NCI-H2029 treated with DMSO at 0.1 percent for 48 hours (cell line): ENCODE measurements at regions not wholly inside any gene's neighbourhood (a gene's known extent, or its start where the extent isn't known, plus 50 kb on each side); places are given as distances from the start of the nearest gene placed in this dataset.

ENCODE experiments used
- DNase-seq: peaks from one replicate; lab custom pipeline; 2025; lab: John Stamatoyannopoulos, UW

- no peak for DNase-seq
These were observed 174.7 kb upstream of the MTNR1B start for GRCh38 chr11:92794783-92795182.

- no peak for DNase-seq
These were observed 172.7 kb upstream of the MTNR1B start for GRCh38 chr11:92796744-92797143.

DNA sequence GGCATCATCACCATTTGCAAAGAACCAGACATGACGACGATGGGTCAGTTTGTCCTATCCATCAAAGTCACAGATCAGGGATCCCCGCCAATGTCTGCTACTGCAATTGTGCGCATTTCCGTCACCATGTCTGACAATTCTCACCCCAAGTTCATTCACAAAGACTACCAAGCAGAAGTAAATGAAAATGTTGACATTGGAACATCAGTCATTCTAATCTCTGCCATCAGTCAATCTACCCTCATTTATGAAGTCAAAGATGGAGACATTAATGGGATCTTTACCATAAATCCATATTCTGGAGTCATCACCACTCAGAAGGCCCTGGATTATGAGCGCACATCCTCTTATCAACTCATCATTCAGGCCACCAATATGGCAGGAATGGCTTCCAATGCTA is 171.6 kb upstream of the MTNR1B start:
- DNase-seq = no peak

DNA sequence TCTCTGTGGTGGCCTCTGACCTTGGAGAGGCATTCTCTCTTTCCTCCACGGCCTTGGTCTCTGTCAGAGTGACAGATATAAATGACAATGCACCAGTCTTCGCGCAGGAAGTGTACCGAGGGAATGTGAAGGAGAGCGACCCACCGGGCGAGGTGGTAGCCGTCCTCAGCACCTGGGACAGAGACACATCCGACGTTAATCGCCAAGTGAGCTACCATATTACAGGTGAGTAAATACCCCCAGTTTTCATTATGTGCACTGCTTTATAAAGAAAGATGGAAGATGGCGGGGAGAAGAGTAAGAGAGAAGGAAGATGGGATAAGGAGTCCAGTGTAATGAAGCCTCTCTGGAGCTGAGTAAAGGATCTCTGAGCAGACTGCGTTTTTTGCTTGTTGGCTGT is 167.8 kb upstream of the MTNR1B start:
- DNase-seq = no peak

DNA sequence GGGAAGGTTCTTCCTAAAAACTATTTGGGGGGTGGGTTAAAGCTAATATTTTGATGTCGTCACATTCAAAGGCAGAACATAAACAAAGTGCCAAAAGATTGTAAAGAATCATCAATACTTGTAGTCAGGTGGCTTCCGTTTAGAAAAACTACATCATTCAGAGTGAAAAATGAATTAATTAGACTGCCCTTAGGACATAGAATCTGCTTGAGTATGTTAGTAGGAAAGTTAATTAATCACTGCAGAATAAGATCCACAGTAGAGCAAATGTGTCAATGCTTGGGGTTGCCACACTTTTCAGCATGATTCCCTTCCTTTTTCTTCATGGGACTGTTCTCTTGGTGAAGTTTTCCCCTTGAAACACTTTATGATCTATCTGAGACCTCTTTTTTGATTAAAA is 166.8 kb upstream of the MTNR1B start:
- no peak for DNase-seq

- no peak for DNase-seq
These were observed 166.1 kb upstream of the MTNR1B start for GRCh38 chr11:92803391-92803790.

- no peak for DNase-seq
These were observed 165.0 kb upstream of the MTNR1B start for GRCh38 chr11:92804388-92804966.

- DNase-seq = no peak
These were observed 161.4 kb upstream of the MTNR1B start for GRCh38 chr11:92808022-92808421.

- DNase-seq = no peak
These were observed 158.9 kb upstream of the MTNR1B start for GRCh38 chr11:92810423-92811064.

DNA sequence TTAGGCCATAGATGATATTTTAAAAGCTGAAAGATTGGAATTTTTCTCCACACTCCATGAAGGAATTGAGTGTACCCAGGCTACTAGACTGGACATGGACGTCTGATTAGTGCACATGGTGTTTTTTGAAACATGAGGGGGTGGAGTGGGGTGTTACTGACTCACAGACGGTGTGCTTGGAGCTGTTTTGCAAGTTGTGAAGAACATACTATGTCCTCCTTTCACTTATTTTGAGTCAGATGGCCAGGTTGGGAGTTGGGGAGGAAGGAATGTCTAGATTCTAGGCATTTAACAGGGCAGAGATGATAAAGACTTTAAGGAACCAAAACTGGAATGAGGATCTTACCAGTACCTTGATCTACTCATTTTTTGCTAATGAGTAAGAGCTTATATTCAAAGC is 158.1 kb upstream of the MTNR1B start:
- DNase-seq = no peak

- DNase-seq = no peak
These were observed 156.6 kb upstream of the MTNR1B start for GRCh38 chr11:92812841-92813240.

- DNase-seq = no peak
These were observed 149.6 kb upstream of the MTNR1B start for GRCh38 chr11:92819830-92820229.

DNA sequence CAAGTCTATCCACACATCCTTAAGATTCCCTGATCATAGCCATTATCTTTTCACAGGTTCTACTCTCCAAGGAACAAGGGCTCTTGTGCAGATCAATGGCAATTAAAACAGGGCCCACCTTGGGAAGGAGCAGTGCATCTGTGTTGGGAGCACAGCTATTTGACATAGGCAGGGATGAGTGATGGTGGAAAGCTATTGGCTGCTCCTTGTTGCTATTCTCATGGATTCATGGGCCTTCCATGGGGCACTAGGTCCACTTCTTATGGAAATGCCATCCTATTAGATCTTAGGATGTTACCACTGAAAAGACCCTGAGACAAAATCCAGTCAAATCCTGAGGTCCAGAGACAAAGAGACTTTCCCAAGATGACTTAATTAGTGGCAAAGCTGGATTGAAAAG is 148.6 kb upstream of the MTNR1B start:
- no peak for DNase-seq

GRCh38 chr11:92822410-92822809 is 147.0 kb upstream of the MTNR1B start:
- no peak for DNase-seq

DNA sequence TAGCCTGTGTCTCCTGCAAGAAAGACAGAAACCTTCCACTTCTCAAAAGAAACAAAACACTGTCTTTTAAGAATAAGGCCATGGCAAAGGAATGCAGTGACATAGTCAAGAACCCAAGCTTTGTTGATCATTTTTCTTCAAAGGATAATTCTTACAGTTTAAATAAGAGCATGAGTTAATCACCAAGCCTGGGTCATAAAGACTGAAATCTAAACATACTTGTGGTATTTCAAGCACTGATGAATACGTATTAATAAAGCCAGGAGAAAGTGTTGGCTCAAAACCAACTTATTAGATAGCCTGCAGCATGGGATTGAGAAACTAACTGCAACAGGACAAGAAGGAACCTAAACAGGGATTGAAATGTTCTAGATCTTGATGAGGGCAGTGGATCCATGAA is 143.3 kb upstream of the MTNR1B start:
- peak; percentile 45 for DNase-seq

GRCh38 chr11:92826603-92827002 is 142.8 kb upstream of the MTNR1B start:
- no peak for DNase-seq

DNA sequence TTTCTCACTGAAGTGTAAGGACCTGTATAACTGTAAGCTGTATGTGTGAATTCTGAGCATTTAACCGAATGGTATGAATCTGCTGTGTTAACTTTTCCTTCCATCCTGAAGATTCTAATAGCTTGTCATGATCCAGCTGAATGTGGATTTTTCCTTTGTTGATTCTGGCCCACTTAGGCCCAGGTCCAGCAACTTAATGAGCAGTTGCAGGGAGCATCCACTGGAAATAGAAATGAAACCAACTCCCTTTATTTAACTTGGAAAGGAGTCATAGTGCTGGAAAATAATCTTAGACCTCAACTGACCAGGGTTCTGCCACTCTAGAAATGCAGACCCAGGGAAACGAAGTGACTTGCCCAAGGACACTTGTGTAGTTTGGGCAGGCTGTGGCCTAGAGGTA is 142.3 kb upstream of the MTNR1B start:
- peak; percentile 71 for DNase-seq

DNA sequence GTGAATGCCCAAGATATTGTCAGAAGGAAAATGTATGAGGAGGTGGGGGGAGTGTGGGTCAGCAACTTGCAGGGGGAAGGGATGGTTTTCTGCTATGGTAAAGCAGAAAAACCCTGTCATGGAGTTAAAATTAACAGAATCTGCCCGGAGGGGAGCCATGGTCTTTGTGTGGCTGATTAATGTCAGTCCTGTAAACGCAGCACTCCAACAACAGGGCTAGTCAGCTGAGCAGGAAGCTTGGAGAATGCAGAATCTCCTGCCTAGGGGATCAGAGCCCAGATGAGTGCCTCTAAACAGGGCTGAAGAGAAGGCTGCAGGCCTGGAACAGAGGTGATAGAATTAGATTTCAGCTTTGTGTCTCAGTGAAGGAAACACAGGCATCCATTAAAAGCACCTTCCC is 140.9 kb upstream of the MTNR1B start:
- no peak for DNase-seq

DNA sequence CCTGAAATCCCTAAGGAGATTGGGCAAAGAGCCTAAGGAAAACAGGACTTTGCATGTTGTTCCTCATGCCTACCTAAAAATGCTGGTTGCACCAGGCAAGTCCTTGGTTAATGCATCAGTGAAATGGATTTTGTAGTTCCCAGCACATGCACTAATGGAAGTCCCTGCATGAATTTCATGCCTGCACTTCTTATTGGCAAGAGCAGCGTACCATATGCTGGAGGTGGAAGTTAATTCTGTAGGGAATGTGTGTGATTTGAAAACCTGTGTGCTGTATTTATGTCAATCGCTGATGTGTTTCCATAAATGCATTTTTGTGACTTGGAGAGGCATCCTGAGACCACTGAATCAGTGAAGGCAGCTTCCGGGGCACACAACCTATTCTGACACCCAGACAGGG is 140.3 kb upstream of the MTNR1B start:
- DNase-seq = no peak

DNA sequence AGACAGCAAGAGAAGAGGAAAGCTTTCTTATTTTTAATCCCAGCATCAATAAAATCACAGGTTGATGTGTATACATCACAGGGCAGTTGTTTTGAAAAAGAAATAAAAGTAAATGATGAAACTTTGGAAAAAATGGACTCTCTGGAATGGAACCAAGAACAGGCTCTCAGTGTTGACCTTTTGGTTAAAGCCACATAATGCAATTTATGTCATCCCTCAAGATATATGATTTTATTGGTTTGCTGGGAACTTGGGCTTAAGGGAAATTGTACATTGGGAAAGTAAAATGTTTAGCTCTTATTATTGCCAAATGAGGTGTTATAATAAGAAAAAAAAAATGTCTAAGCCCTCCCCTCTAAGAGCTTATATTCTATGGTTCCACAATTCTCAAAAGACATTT is 139.8 kb upstream of the MTNR1B start:
- no peak for DNase-seq

DNA sequence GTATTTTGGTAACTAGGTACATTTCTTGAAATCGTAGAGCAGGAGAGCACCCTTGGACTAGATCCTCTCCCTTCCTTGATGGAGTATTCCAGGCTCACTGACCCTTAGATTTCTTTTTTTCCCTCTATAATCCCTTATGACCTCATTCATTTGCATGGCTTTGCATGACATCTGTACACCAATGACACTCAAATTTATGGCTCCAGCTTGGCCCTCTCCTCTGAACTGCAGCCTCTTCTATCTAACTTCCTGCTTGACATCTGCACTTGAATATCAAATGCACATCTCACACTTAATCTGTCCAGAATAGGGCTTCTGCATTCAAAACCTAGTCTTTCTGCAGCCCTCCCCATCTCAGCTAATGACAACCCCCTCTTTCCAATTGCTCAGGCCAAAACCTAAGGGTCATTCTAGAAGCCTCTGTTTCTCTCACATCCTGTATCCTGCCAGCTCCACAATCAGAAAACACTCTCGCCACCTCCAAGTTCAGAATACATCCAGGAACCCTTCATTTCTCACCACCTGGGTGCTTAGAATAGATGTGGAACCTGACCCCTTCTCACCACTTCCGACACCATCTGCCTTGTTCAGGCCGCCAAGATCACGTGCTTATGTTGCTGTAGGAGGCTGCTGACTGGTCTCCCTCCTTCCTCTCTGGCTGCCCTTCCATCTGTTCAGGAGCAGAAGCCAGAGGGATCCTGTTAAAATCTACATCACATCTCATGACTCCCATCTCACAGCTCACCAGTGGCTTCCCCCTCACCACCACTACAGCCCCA is 138.9 kb upstream of the MTNR1B start:
- DNase-seq = peak; percentile 95

DNA sequence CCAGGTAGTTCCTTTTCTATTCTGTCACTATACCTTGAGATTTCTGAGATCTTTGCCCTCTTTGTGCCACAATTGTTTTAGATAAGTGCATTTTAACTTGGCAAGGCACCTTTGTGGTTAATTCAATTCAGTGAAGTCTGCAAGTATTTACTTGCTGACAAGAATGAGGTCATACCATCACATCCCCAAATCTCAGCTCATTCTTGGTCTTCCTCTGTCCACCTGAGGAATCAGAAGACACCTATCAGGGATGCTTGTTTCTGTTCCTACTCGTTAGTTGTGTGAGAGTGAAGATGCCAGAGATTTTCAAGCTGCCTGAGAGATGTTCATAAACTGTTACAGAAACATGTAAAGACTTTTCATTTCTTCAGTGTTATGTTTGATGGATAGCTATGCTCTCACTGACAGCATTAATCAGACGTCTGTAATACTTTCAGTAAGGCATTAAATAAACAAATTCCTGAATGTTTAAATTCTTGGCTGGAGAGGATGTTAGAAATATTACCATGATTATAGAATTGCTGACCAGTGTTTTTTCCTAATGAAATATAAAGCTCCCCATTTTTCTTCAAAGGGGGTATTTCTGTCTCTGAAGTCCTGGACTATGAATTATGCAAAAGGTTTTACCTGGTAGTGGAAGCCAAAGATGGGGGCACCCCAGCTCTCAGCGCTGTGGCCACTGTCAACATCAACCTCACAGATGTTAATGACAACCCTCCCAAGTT is 135.0 kb upstream of the MTNR1B start:
- no peak for DNase-seq

DNA sequence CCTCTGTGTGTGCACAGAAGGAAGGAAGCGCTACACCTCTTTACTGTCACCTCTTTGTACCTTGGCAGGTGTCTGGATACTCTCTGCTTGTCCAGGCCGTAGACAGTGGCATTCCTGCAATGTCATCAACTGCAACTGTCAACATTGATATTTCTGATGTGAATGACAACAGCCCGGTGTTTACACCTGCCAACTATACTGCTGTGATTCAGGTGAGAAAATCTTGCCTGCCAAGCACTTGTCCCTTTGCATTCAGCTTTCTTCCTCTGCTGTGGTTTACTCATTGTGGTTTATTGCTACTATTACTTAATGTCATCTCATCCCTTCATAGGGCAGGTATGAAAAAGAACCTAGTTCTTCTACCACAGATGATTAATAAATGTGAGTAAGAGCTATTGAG is 131.9 kb upstream of the MTNR1B start:
- DNase-seq = peak; percentile 63
